ENCODE measurements at regions not wholly inside any gene's neighbourhood (a gene's known extent, or its start where the extent isn't known, plus 50 kb on each side); places are given as distances from the start of the nearest gene placed in this dataset.

DNA sequence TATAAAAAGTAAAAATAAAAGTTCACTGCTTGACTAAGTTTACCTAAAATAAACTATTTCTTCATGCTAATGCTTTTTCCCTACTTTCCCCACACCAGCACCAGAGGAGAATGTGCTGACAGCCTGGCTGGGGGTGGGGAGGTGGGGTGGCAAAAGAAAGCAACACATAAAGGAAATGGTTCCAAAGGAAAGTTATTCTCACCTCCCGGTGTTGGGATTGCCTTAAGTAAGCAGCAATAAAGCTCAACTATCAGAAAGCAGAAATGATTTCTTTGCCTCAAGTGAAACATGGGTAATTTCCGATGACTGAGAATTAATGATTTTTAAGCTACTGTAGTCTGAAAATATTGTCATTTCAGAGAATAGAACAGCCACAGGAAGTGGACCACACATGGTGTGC lies 84.5 kb upstream of the DKK2 start:
- TF ChIP-seq, protein P1, sequence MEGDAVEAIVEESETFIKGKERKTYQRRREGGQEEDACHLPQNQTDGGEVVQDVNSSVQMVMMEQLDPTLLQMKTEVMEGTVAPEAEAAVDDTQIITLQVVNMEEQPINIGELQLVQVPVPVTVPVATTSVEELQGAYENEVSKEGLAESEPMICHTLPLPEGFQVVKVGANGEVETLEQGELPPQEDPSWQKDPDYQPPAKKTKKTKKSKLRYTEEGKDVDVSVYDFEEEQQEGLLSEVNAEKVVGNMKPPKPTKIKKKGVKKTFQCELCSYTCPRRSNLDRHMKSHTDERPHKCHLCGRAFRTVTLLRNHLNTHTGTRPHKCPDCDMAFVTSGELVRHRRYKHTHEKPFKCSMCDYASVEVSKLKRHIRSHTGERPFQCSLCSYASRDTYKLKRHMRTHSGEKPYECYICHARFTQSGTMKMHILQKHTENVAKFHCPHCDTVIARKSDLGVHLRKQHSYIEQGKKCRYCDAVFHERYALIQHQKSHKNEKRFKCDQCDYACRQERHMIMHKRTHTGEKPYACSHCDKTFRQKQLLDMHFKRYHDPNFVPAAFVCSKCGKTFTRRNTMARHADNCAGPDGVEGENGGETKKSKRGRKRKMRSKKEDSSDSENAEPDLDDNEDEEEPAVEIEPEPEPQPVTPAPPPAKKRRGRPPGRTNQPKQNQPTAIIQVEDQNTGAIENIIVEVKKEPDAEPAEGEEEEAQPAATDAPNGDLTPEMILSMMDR (IDR thresholded peaks at IDR 0.05) = no peak
- no peak for TF ChIP-seq POLR2A (IDR thresholded peaks at IDR 0.05)
